ENCODE measurements at regions not wholly inside any gene's neighbourhood (a gene's known extent, or its start where the extent isn't known, plus 50 kb on each side); places are given as distances from the start of the nearest gene placed in this dataset.

DNA sequence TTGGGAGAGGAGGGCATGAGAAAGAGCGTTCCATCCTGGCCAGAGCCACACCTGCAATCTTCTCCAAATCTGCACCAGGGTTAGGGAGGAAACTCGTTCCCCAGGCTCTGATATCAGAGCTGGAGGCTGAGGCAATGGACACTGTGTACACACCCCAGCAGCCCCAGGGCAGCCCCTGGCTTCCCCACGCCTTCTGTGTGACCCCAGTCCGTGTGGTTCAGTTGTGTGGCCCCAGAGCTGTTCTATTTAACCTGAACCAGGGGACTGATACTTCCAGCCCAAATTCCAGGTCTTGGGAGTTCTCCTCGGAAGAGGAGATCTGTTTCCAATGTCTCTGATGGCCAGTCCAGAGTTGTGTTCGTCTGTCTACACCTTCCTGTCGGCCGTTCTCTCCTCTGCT, 242.6 kb upstream of the EXOC2 start:
- TF ChIP-seq, protein P1, sequence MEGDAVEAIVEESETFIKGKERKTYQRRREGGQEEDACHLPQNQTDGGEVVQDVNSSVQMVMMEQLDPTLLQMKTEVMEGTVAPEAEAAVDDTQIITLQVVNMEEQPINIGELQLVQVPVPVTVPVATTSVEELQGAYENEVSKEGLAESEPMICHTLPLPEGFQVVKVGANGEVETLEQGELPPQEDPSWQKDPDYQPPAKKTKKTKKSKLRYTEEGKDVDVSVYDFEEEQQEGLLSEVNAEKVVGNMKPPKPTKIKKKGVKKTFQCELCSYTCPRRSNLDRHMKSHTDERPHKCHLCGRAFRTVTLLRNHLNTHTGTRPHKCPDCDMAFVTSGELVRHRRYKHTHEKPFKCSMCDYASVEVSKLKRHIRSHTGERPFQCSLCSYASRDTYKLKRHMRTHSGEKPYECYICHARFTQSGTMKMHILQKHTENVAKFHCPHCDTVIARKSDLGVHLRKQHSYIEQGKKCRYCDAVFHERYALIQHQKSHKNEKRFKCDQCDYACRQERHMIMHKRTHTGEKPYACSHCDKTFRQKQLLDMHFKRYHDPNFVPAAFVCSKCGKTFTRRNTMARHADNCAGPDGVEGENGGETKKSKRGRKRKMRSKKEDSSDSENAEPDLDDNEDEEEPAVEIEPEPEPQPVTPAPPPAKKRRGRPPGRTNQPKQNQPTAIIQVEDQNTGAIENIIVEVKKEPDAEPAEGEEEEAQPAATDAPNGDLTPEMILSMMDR (IDR thresholded peaks at IDR 0.05; ENCODE audit: poor library complexity), result no peak
- TF ChIP-seq EZH2 (IDR thresholded peaks at IDR 0.05; ENCODE audit: borderline replicate concordance) (no peak), EZH2phosphoT487 (IDR thresholded peaks at IDR 0.05; ENCODE audit: low read depth, severe bottlenecking, unreplicated experiment) (no peak)

Measured in hepatocyte (in vitro differentiated cells).